Left ventricle myocardium inferior (tissue), 1 donor: ENCODE measurements at regions not wholly inside any gene's neighbourhood (a gene's known extent, or its start where the extent isn't known, plus 50 kb on each side); places are given as distances from the start of the nearest gene placed in this dataset.

Source experiments
- DNase-seq: peaks from one replicate; pipeline ENCODE4 v3.0.0-alpha.2; 2020
- H3K27ac ChIP-seq: fragments of 200-600 bp; replicated peaks from 2 replicates; pipeline ENCODE4 v1.8.0; 2021
- H3K27me3 ChIP-seq: fragments of 200-600 bp; 2 replicates; pipeline ENCODE4 v1.8.0; 2021; ENCODE audit warnings: low read depth
- H3K36me3 ChIP-seq: fragments of 200-600 bp; 2 replicates; pipeline ENCODE4 v1.8.0; 2021
- H3K4me1 ChIP-seq: fragments of 200-600 bp; 2 replicates; pipeline ENCODE4 v1.8.0; 2021
- H3K4me3 ChIP-seq: fragments of 200-600 bp; 2 replicates; pipeline ENCODE4 v1.8.0; 2021; ENCODE audit warnings: mild to moderate bottlenecking, moderate library complexity
- H3K9me3 ChIP-seq: fragments of 200-600 bp; replicated peaks from 2 replicates; pipeline ENCODE4 v1.8.0; 2021
- CTCF ChIP-seq: fragments of 200-600 bp; IDR thresholded peaks from 2 replicates; pipeline ENCODE4 v1.8.0; 2021; ENCODE audit warnings: antibody characterized with exemption, mild to moderate bottlenecking, borderline replicate concordance
- intact Hi-C: fragments of 100-400 bp; cut with micrococcal nuclease; formaldehyde crosslinking; loops from one replicate; pipeline ENCODE4 v1.11.0; 2022
- donor health status: DM: no; HTN: yes; CAD: no; lungs with severe emphysema.

- Histone ChIP-seq H3K27me3 (no peaks in the 10 kb centered on the region), H3K4me1 (peaks cover 32% of the 10 kb centered on the region), H3K36me3 (peaks cover 6% of the 10 kb centered on the region), H3K9me3 (no peaks in the 10 kb centered on the region), H3K4me3 (no peak overlapping the region), H3K27ac (no peak overlapping the region)
- DNase-seq: no peak
- intact Hi-C loops: no loop called here
- TF ChIP-seq CTCF: no peak
Observed at GRCh38 chr13:31962731-31963370, 68.7 kb upstream of the FRY start.

- H3K4me1 ChIP-seq: peaks cover 39% of the 10 kb centered on the region
- no peak for DNase-seq
- no peak overlapping the region for H3K4me3 ChIP-seq
- intact Hi-C loops: no loop called here
- no peak for TF ChIP-seq CTCF
- H3K27ac ChIP-seq: no peak overlapping the region
- no peaks in the 10 kb centered on the region for H3K9me3 ChIP-seq
- peaks cover 6% of the 10 kb centered on the region for H3K36me3 ChIP-seq
- H3K27me3 ChIP-seq: no peaks in the 10 kb centered on the region
Observed at GRCh38 chr13:31963631-31964030, 67.9 kb upstream of the FRY start.

GRCh38 chr13:31964168-31964567, 67.4 kb upstream of the FRY start:
- no peaks in the 10 kb centered on the region for H3K9me3 ChIP-seq
- DNase-seq: no peak
- TF ChIP-seq CTCF: no peak
- no peaks in the 10 kb centered on the region for H3K27me3 ChIP-seq
- H3K36me3 ChIP-seq: peaks cover 6% of the 10 kb centered on the region
- H3K4me3 ChIP-seq: no peak overlapping the region
- no peak overlapping the region for H3K27ac ChIP-seq
- peaks cover 44% of the 10 kb centered on the region for H3K4me1 ChIP-seq
- intact Hi-C loops: no loop called here

GRCh38 chr13:31965361-31966066, 66.1 kb upstream of the FRY start:
- no peak for DNase-seq
- Histone ChIP-seq H3K4me3 (no peak overlapping the region), H3K27me3 (no peaks in the 10 kb centered on the region), H3K36me3 (no peaks in the 10 kb centered on the region), H3K9me3 (no peaks in the 10 kb centered on the region), H3K4me1 (peaks cover 58% of the 10 kb centered on the region), H3K27ac (peak overlapping the region; percentile 46)
- no peak for TF ChIP-seq CTCF
- intact Hi-C loops: no loop called here

- no peak overlapping the region for H3K4me3 ChIP-seq
- DNase-seq: no peak
- no peaks in the 10 kb centered on the region for H3K9me3 ChIP-seq
- peaks cover 72% of the 10 kb centered on the region for H3K4me1 ChIP-seq
- intact Hi-C loops: no loop called here
- peak; percentile 24 for TF ChIP-seq CTCF
- no peaks in the 10 kb centered on the region for H3K27me3 ChIP-seq
- H3K27ac ChIP-seq: no peak overlapping the region
- H3K36me3 ChIP-seq: no peaks in the 10 kb centered on the region
Observed at GRCh38 chr13:31967155-31967554, 64.4 kb upstream of the FRY start.
